ENCODE measurements at regions not wholly inside any gene's neighbourhood (a gene's known extent, or its start where the extent isn't known, plus 50 kb on each side); places are given as distances from the start of the nearest gene placed in this dataset.
"Not testable (repeated sequence)": the region's sequence is repeated elsewhere in the genome, so short reads cannot be mapped to it uniquely, and the experiment has no call there.

DNA sequence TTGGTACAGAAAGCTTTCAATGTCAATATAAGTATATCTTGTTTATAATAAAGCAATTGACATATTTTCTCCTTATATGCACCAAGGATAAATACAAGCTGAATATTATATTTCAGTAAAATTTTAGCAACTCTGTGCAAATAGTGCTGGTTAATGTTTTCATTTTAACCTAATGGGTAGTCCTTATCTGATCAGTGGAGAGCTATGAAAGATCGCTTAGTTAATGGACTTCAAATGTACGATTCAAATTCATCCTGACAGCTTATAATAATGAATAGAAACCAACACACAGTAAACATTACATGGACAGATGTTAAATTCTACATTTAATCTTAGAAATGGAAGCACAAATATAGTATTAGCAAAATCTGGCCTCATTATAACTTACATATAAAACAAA, 1495.2 kb upstream of the C9orf72 start:
- ATAC-seq, result no peak
- Mint-ChIP-seq H3K27me3 (no peaks in the 10 kb centered on the region), H3K36me3 (no peaks in the 10 kb centered on the region), H3K4me1 (no peaks in the 10 kb centered on the region), H3K4me3 (no peak overlapping the region), H3K9me3 (peaks cover 0 to 17% (median 0%) of the 10 kb centered on the region in 9 donors), H3K27ac (no peak overlapping the region)
- DNase-seq, result no peak
- POLR2A ChIA-PET, result no interaction called here

DNA sequence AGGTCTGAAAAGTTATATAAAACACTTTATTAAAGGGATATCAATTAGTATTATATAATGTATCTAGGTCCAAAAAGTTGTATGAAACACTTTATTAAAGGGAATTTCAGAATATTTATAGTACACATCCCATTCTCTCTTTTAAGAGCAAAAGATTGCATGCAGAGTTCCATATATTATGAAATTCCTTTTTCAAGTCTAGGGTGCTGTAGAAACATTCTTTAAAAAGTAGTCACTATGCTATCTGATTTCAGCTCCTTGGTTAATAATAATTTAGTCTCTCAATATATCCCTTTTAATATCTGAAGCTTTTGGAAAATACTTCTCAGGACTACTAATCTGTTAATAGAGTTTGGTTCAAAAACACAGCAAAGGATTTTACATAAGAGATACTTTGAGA, 1496.1 kb upstream of the C9orf72 start:
- POLR2A ChIA-PET, result no interaction called here
- no peak overlapping the region for H3K4me3 Mint-ChIP-seq
- ATAC-seq, result no peak
- DNase-seq, result no peak
- H3K9me3 Mint-ChIP-seq, result peaks cover 0 to 17% (median 0%) of the 10 kb centered on the region in 9 donors
- no peaks in the 10 kb centered on the region for H3K4me1 Mint-ChIP-seq
- H3K27me3 Mint-ChIP-seq, result no peaks in the 10 kb centered on the region
- no peak overlapping the region for H3K27ac Mint-ChIP-seq
- H3K36me3 Mint-ChIP-seq, result no peaks in the 10 kb centered on the region

- no peaks in the 10 kb centered on the region for H3K27me3 Mint-ChIP-seq
- H3K9me3 Mint-ChIP-seq, result peaks cover 0 to 7% (median 2%) of the 10 kb centered on the region in 9 donors
- ATAC-seq (no peak), DNase-seq (no peak)
- H3K27ac Mint-ChIP-seq, result no peak overlapping the region
- H3K36me3 Mint-ChIP-seq, result no peaks in the 10 kb centered on the region
- H3K4me3 Mint-ChIP-seq, result no peak overlapping the region
- POLR2A ChIA-PET, result no interaction called here
- no peaks in the 10 kb centered on the region for H3K4me1 Mint-ChIP-seq
These were observed 1504.9 kb upstream of the C9orf72 start for GRCh38 chr9:29078063-29078666.

- no peaks in the 10 kb centered on the region for H3K36me3 Mint-ChIP-seq
- DNase-seq (no peak), ATAC-seq (no peak)
- no peak overlapping the region for H3K4me3 Mint-ChIP-seq
- no peak overlapping the region for H3K27ac Mint-ChIP-seq
- no peaks in the 10 kb centered on the region for H3K27me3 Mint-ChIP-seq
- POLR2A ChIA-PET, result no interaction called here
- peaks cover 0 to 21% (median 4%) of the 10 kb centered on the region in 9 donors for H3K9me3 Mint-ChIP-seq
- no peaks in the 10 kb centered on the region for H3K4me1 Mint-ChIP-seq
These were observed 1527.5 kb upstream of the C9orf72 start for GRCh38 chr9:29100762-29101161.

DNA sequence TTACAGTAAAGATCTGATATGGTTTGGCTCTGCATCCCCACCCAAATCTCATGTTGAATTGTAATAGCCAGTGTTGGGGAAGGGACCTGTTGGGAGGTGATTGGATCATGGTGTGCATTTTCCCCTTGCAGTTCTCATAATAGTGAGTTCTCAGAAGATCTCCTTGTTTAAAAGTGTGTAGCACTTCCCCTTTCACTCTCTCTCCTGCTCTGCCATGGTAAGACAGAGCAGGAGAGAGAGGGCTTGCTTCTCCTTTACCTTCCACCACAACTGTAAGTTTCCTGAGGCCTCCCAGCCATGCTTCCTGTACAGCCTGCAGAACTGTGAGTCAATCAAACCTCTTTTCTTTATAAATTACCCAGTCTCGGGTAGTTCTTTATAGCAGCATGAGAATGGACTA, 1530.9 kb upstream of the C9orf72 start:
- peaks cover 0 to 14% (median 5%) of the 10 kb centered on the region in 9 donors for H3K9me3 Mint-ChIP-seq
- ATAC-seq, H3K4me1 Mint-ChIP-seq, DNase-seq, H3K4me3 Mint-ChIP-seq, H3K27me3 Mint-ChIP-seq, H3K36me3 Mint-ChIP-seq, H3K27ac Mint-ChIP-seq, POLR2A ChIA-PET: not testable (repeated sequence)

- POLR2A ChIA-PET, result no interaction called here
- Mint-ChIP-seq H3K9me3 (peaks cover 0 to 16% (median 6%) of the 10 kb centered on the region in 9 donors), H3K27ac (no peak overlapping the region), H3K4me3 (no peak overlapping the region), H3K4me1 (no peaks in the 10 kb centered on the region), H3K27me3 (no peaks in the 10 kb centered on the region), H3K36me3 (peaks cover 0 to 4% (median 0%) of the 10 kb centered on the region in 3 donors)
- ATAC-seq, result no peak
- no peak for DNase-seq
These were observed 1545.3 kb upstream of the C9orf72 start for GRCh38 chr9:29118555-29118954.

GRCh38 chr9:29126783-29127182, 1553.5 kb upstream of the C9orf72 start:
- Mint-ChIP-seq H3K4me1 (no peaks in the 10 kb centered on the region), H3K27ac (no peak overlapping the region), H3K36me3 (peaks cover 0 to 6% (median 0%) of the 10 kb centered on the region in 3 donors), H3K27me3 (no peaks in the 10 kb centered on the region), H3K9me3 (peaks cover 6 to 31% (median 14%) of the 10 kb centered on the region in 9 donors), H3K4me3 (no peak overlapping the region)
- ATAC-seq (no peak), DNase-seq (no peak)
- POLR2A ChIA-PET, result no interaction called here

DNA sequence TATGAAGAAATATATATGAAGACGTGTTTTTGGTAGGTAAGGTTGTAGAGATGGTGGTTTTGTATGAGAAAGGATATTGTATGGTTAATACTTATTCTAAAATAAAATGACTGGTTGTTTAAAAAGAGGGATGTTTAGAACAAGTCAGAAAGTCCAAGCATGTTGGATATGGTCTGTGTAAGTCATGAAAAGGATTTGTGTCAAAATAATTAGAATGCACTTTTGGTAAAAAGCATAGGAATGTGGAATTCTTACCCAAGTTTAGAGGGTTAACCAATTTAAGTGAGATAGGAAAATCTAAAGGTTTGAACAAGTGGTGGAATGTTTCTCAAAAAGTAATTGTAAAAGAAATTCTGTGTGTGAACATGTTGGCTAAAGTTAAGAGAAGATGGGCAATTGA, 1556.5 kb upstream of the C9orf72 start:
- Mint-ChIP-seq H3K4me3 (no peak overlapping the region), H3K36me3 (peaks cover 0 to 6% (median 0%) of the 10 kb centered on the region in 3 donors), H3K27ac (no peak overlapping the region), H3K4me1 (no peaks in the 10 kb centered on the region), H3K9me3 (peaks cover 6 to 32% (median 18%) of the 10 kb centered on the region in 9 donors), H3K27me3 (no peaks in the 10 kb centered on the region)
- ATAC-seq (no peak), DNase-seq (no peak)
- POLR2A ChIA-PET, result no interaction called here

- Mint-ChIP-seq H3K4me3 (no peak overlapping the region), H3K27ac (no peak overlapping the region), H3K4me1 (no peaks in the 10 kb centered on the region), H3K9me3 (peaks cover 0 to 37% (median 7%) of the 10 kb centered on the region in 9 donors), H3K27me3 (no peaks in the 10 kb centered on the region), H3K36me3 (no peaks in the 10 kb centered on the region)
- DNase-seq, result no peak
- POLR2A ChIA-PET, result no interaction called here
- ATAC-seq, result no peak
These were observed 1571.2 kb upstream of the C9orf72 start for GRCh38 chr9:29144476-29144875.

DNA sequence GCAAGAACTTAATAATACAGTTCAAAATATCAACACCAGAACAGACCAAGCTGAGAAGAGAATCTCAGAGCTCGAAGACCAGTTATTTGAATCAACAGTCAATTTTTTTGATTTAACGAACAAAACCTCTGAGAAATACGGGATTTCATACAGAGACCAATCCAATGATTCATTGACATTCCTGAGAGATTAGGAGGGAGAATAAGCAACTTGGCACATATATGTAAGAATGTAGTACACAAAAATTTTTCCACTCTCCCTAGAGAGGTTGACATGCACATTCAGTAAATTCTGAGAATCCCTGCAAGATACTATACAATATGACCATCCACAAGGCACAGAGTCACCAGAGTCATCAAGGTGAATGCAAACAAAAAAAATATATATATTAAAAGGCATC, 1577.3 kb upstream of the C9orf72 start:
- Mint-ChIP-seq H3K27ac (no peak overlapping the region), H3K9me3 (peaks cover 0 to 7% (median 0%) of the 10 kb centered on the region in 9 donors), H3K27me3 (no peaks in the 10 kb centered on the region), H3K36me3 (no peaks in the 10 kb centered on the region), H3K4me3 (no peak overlapping the region), H3K4me1 (no peaks in the 10 kb centered on the region)
- DNase-seq (no peak), ATAC-seq (no peak)
- POLR2A ChIA-PET, result no interaction called here

DNA sequence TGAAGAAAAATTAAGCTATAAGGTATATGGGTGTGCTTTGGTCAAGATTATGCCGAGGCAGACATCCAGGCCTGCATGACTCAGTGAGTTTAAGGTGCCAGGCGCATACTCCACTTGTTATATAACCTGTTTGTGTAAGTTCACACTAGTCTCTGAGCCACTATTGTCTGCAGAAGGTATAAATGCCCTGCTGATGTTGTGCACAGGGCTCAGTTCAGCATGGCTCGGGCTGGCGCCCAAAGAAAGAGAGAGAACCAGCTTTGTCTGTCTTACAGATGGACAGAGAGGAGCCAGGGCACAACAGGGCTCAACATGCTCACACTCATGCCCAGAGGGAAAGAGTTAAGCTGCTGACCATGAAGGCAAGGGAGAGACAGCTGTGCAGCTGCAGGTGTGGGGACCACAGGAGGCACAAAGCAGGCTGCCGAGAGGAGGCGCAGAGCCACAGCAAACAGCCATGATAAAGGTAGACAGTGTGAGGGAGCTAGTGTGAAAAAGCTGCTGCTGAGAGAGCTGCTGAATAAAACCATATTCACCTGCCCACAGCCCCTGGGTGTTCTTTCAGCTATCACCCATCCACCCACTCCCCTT, 1587.6 kb upstream of the C9orf72 start:
- POLR2A ChIA-PET, result no interaction called here
- Mint-ChIP-seq H3K9me3 (peaks cover 0 to 9% (median 3%) of the 10 kb centered on the region in 9 donors), H3K4me1 (no peaks in the 10 kb centered on the region), H3K36me3 (no peaks in the 10 kb centered on the region), H3K27me3 (no peaks in the 10 kb centered on the region), H3K27ac (no peak overlapping the region), H3K4me3 (no peak overlapping the region)
- ATAC-seq (no peak), DNase-seq (no peak)

GRCh38 chr9:29174136-29174535, 1600.9 kb upstream of the C9orf72 start:
- Mint-ChIP-seq H3K4me3 (no peak overlapping the region), H3K27me3 (no peaks in the 10 kb centered on the region), H3K36me3 (no peaks in the 10 kb centered on the region), H3K9me3 (peaks cover 0 to 8% (median 3%) of the 10 kb centered on the region in 9 donors), H3K4me1 (no peaks in the 10 kb centered on the region), H3K27ac (no peak overlapping the region)
- ATAC-seq (no peak), DNase-seq (no peak)
- POLR2A ChIA-PET, result no interaction called here

- ATAC-seq (no peak), DNase-seq (no peak)
- no peak overlapping the region for H3K4me3 Mint-ChIP-seq
- POLR2A ChIA-PET, result no interaction called here
- H3K27me3 Mint-ChIP-seq, result no peaks in the 10 kb centered on the region
- no peaks in the 10 kb centered on the region for H3K36me3 Mint-ChIP-seq
- no peaks in the 10 kb centered on the region for H3K4me1 Mint-ChIP-seq
- H3K27ac Mint-ChIP-seq, result no peak overlapping the region
- peaks cover 0 to 8% (median 0%) of the 10 kb centered on the region in 9 donors for H3K9me3 Mint-ChIP-seq
These were observed 1603.0 kb upstream of the C9orf72 start for GRCh38 chr9:29176231-29176630.

DNA sequence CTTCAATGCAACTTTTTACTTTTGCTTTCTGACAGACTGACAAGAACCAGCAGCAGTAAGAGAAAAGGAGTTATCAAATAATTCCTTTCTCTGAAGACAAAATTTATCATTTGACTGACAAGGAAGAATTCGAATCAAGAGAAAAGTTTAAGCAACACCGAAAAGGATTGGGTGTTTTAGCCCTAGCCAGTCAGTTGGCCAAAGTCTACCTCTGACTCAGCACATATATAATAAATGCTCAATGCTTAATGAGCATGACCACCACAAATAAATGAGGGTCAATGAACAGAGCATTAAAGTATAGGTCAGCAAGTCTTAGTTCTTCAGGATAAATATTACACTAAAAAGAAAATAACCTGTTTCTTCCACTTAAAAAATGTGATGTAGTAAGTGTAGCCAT, 1603.5 kb upstream of the C9orf72 start:
- no peak for DNase-seq
- no peak overlapping the region for H3K4me3 Mint-ChIP-seq
- H3K36me3 Mint-ChIP-seq, result no peaks in the 10 kb centered on the region
- POLR2A ChIA-PET, result no interaction called here
- no peak for ATAC-seq
- peaks cover 0 to 8% (median 0%) of the 10 kb centered on the region in 9 donors for H3K9me3 Mint-ChIP-seq
- no peak overlapping the region for H3K27ac Mint-ChIP-seq
- H3K4me1 Mint-ChIP-seq, result no peaks in the 10 kb centered on the region
- H3K27me3 Mint-ChIP-seq, result no peaks in the 10 kb centered on the region

All from naive thymus-derived CD8-positive, alpha-beta T cell (primary cell).